PFSK-1 (cell line): ENCODE measurements at regions not wholly inside any gene's neighbourhood (a gene's known extent, or its start where the extent isn't known, plus 50 kb on each side); places are given as distances from the start of the nearest gene placed in this dataset.

Experiments used
- FOXP2 ChIP-seq: optimal IDR thresholded peaks from 2 replicates; pipeline ENCODE3; 2011; ENCODE audit warnings: borderline replicate concordance, control low read depth, inconsistent platforms; ENCODE audit not compliant: insufficient read depth; ENCODE audit errors: extremely low read length, extremely low read depth
- POLR2AphosphoS5 ChIP-seq: IDR thresholded peaks from 2 replicates; pipeline ENCODE4 v1.6.1; 2012; ENCODE audit warnings: low read depth, mild to moderate bottlenecking, control low read depth, low read length, moderate library complexity
- SIN3A ChIP-seq: IDR thresholded peaks from 2 replicates; pipeline ENCODE4 v1.6.1; 2012; ENCODE audit warnings: mild to moderate bottlenecking, low read length, moderate library complexity, borderline replicate concordance; ENCODE audit not compliant: insufficient read depth
- TAF1 ChIP-seq: IDR thresholded peaks from 2 replicates; pipeline ENCODE4 v1.6.1; 2012; ENCODE audit warnings: low read length, control low read depth, borderline replicate concordance; ENCODE audit not compliant: insufficient read depth
- TF ChIP-seq, protein P1 (sequence below), 2 experiments: IDR thresholded peaks; 2 replicates each; pipeline versions ENCODE4 v1.6.1 to v1.8.0; 2011 to 2012; ENCODE audit warnings: low read depth in 2 of 2, low read length in 2 of 2, control low read depth in 1 of 2, inconsistent platforms in 1 of 2, mild to moderate bottlenecking in 1 of 2, moderate library complexity in 1 of 2; ENCODE audit not compliant: insufficient read depth in 1 of 2

DNA sequence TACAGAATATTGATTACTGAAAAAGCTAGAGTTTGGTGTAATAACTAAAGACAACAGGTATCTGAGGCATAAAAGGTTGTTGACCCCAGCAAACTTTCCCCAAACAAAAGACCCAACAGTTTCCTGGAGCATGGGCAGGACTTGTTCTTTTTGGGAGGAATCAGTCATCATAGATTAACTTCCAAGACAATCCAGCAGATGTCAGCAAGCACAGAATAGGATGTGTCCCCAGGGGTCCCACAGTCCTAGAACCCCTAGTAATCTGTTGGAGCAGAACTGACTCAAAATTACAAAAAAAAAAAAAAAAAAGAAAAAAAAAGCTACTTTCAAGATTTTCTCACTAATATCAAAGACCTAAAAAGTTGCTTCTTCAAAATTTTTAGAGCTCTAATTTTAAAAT lies 564.7 kb upstream of the SLC39A10 start:
- TF ChIP-seq, protein P1, sequence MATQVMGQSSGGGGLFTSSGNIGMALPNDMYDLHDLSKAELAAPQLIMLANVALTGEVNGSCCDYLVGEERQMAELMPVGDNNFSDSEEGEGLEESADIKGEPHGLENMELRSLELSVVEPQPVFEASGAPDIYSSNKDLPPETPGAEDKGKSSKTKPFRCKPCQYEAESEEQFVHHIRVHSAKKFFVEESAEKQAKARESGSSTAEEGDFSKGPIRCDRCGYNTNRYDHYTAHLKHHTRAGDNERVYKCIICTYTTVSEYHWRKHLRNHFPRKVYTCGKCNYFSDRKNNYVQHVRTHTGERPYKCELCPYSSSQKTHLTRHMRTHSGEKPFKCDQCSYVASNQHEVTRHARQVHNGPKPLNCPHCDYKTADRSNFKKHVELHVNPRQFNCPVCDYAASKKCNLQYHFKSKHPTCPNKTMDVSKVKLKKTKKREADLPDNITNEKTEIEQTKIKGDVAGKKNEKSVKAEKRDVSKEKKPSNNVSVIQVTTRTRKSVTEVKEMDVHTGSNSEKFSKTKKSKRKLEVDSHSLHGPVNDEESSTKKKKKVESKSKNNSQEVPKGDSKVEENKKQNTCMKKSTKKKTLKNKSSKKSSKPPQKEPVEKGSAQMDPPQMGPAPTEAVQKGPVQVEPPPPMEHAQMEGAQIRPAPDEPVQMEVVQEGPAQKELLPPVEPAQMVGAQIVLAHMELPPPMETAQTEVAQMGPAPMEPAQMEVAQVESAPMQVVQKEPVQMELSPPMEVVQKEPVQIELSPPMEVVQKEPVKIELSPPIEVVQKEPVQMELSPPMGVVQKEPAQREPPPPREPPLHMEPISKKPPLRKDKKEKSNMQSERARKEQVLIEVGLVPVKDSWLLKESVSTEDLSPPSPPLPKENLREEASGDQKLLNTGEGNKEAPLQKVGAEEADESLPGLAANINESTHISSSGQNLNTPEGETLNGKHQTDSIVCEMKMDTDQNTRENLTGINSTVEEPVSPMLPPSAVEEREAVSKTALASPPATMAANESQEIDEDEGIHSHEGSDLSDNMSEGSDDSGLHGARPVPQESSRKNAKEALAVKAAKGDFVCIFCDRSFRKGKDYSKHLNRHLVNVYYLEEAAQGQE (IDR thresholded peaks at IDR 0.05; ENCODE audit: insufficient read depth in 1 of 2, low read depth in 2 of 2, low read length in 2 of 2): no peak
- TF ChIP-seq SIN3A: no peak
- TF ChIP-seq TAF1: no peak
- TF ChIP-seq FOXP2: no peak
- TF ChIP-seq POLR2AphosphoS5: no peak

- no peak for TF ChIP-seq TAF1
These were observed 600.0 kb upstream of the SLC39A10 start for GRCh38 chr2:195057001-195057400.

- TF ChIP-seq POLR2AphosphoS5 (no peak), SIN3A (no peak), FOXP2 (no peak), TAF1 (no peak)
- TF ChIP-seq, protein P1 (IDR thresholded peaks at IDR 0.05; ENCODE audit: insufficient read depth in 1 of 2, low read depth in 2 of 2, low read length in 2 of 2): no peak
These were observed 601.0 kb upstream of the SLC39A10 start for GRCh38 chr2:195055996-195056395.

DNA sequence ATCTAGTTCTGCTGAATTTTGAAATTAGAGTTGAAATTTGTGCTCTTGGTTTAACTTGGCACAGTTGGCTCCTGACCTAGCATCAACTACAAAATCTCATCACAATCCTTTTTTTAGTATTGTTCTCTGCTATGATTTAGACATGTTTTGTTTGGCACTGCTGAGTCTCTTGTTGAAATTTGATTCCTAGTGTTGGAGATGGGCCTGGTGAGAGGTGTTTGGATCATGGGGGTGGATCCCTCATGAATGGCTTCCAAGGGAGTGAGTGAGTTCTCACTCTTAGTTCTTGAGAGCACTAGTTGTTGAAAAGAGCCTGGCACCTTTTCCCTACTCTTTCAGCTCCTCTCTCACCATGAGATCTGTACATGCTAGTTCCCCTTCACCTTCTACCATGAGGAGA lies 605.6 kb upstream of the SLC39A10 start:
- TF ChIP-seq POLR2AphosphoS5 (no peak), FOXP2 (no peak), TAF1 (no peak), SIN3A (no peak)
- TF ChIP-seq, protein P1 (IDR thresholded peaks at IDR 0.05; ENCODE audit: insufficient read depth in 1 of 2, low read depth in 2 of 2, low read length in 2 of 2): no peak

- TF ChIP-seq FOXP2: no peak
- TF ChIP-seq POLR2AphosphoS5: no peak
- TF ChIP-seq, protein P1 (IDR thresholded peaks at IDR 0.05; ENCODE audit: insufficient read depth in 1 of 2, low read depth in 2 of 2, low read length in 2 of 2): no peak
- TF ChIP-seq TAF1: no peak
- no peak for TF ChIP-seq SIN3A
These were observed 607.5 kb upstream of the SLC39A10 start for GRCh38 chr2:195049372-195050031.

GRCh38 chr2:195047955-195048354 lies 609.1 kb upstream of the SLC39A10 start:
- TF ChIP-seq SIN3A (no peak), FOXP2 (no peak), POLR2AphosphoS5 (no peak)
